ENCODE measurements at regions not wholly inside any gene's neighbourhood (a gene's known extent, or its start where the extent isn't known, plus 50 kb on each side); places are given as distances from the start of the nearest gene placed in this dataset.

DNA sequence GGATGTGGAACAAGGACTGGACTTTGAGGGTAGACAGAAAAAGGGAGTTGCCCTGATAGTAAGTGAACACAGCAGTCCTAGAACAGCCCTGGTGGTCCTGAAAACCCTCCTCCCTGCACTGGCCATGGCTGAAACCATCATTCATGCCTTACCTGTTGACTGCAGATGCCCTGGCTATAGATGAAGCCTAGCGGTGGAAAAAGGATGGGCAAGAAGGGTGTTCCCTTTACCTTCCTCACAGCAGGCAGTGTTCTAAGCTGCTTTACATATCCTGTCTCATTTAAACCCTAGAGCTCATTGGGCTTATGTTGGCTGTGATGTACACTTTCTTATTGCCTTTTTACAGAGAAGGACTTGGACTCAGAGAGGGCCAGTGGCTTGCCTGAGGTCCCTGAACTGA, 133.6 kb downstream of the C11orf91 start:
- Histone ChIP-seq H3K4me2 (no peak overlapping the region), H3K9me3 (ENCODE audit: low read depth) (no peaks in the 10 kb centered on the region), H3K79me2 (no peaks in the 10 kb centered on the region), H3K9me2 (replicated peaks; ENCODE audit: insufficient read depth) (no peaks in the 10 kb centered on the region), H2AFZ (no peak overlapping the region), H4K20me1 (ENCODE audit: insufficient read depth, poor library complexity, severe bottlenecking) (no peaks in the 10 kb centered on the region), H3K4me1 (ENCODE audit: insufficient read depth) (no peaks in the 10 kb centered on the region), H3K27ac (no peak overlapping the region), H3K27me3 (no peaks in the 10 kb centered on the region), H3K4me3 (no peak overlapping the region), H3K36me3 (replicated peaks; ENCODE audit: insufficient read depth, low read depth) (no peaks in the 10 kb centered on the region)
- DNase-seq (ENCODE audit: low spot score): no peak
- TF ChIP-seq, protein P1, sequence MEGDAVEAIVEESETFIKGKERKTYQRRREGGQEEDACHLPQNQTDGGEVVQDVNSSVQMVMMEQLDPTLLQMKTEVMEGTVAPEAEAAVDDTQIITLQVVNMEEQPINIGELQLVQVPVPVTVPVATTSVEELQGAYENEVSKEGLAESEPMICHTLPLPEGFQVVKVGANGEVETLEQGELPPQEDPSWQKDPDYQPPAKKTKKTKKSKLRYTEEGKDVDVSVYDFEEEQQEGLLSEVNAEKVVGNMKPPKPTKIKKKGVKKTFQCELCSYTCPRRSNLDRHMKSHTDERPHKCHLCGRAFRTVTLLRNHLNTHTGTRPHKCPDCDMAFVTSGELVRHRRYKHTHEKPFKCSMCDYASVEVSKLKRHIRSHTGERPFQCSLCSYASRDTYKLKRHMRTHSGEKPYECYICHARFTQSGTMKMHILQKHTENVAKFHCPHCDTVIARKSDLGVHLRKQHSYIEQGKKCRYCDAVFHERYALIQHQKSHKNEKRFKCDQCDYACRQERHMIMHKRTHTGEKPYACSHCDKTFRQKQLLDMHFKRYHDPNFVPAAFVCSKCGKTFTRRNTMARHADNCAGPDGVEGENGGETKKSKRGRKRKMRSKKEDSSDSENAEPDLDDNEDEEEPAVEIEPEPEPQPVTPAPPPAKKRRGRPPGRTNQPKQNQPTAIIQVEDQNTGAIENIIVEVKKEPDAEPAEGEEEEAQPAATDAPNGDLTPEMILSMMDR (IDR thresholded peaks at IDR 0.05; ENCODE audit: poor library complexity): no peak
- no peak for TF ChIP-seq EZH2 (IDR thresholded peaks at IDR 0.05; ENCODE audit: borderline replicate concordance)
- TF ChIP-seq EZH2phosphoT487 (IDR thresholded peaks at IDR 0.05; ENCODE audit: low read depth, severe bottlenecking, unreplicated experiment): no peak
- WGBS (ENCODE audit: low lambda C conversion rate, missing lambda C conversion rate): 100% methylated on average over 1 of the region's 1 CpG

DNA sequence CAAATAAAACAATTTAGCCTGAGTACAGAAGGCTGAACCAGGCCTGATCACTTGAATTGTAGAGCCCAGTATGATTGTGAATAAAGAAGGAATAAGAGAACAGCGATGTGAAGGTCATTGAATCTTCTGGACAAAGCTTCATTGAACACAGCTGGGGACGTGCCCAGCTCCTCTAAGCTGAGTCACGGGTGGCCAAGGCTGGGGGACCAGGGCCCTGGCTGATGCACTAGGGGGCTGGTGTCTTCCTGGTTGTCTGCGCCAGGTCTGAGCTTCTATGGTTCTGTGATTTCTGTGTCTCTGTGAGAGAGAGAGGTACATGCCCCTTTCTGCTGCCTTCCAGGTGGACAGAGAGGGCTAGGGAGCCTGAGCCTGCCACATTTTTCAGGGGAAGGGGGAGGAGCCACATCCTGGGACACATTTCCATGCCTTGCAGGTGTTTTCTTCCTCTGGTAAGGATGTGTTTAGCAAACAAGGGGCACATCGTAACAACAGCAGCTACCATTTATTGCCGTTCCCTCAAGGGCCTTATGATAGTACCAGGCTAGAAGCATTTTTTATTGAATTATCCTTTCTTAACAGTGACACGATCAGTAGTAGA, 135.7 kb downstream of the C11orf91 start:
- Histone ChIP-seq H3K4me2 (no peak overlapping the region), H3K27me3 (no peaks in the 10 kb centered on the region), H3K9me2 (replicated peaks; ENCODE audit: insufficient read depth) (no peaks in the 10 kb centered on the region), H3K27ac (no peak overlapping the region), H3K4me1 (ENCODE audit: insufficient read depth) (no peaks in the 10 kb centered on the region), H4K20me1 (ENCODE audit: insufficient read depth, poor library complexity, severe bottlenecking) (no peaks in the 10 kb centered on the region), H2AFZ (no peak overlapping the region), H3K36me3 (replicated peaks; ENCODE audit: insufficient read depth, low read depth) (no peaks in the 10 kb centered on the region), H3K79me2 (no peaks in the 10 kb centered on the region), H3K4me3 (no peak overlapping the region), H3K9me3 (ENCODE audit: low read depth) (no peaks in the 10 kb centered on the region)
- no peak for TF ChIP-seq EZH2phosphoT487 (IDR thresholded peaks at IDR 0.05; ENCODE audit: low read depth, severe bottlenecking, unreplicated experiment)
- TF ChIP-seq EZH2 (IDR thresholded peaks at IDR 0.05; ENCODE audit: borderline replicate concordance): no peak
- TF ChIP-seq, protein P1 (IDR thresholded peaks at IDR 0.05; ENCODE audit: poor library complexity): no peak
- no peak for DNase-seq (ENCODE audit: low spot score)
- 79% methylated on average over 7 of the region's 7 CpGs for WGBS (ENCODE audit: low lambda C conversion rate, missing lambda C conversion rate)

DNA sequence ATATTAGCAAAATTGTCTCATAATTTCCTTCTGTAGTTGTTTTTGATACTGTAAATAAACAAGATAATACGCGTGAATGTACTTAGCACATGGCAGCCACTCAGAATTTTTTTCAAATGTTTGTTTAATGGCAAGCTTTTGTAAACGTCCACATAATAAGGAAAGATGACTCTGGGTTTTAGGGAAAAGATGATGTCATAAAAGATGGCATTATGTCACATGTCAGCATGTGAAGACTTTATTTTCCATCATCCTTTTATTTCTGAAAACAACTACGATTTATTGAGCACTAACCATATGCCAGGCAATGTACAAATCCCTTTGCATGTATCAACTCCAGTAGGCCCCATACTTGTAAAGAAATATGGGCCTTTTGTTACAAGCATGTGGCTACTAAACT, 139.9 kb downstream of the C11orf91 start:
- Histone ChIP-seq H2AFZ (no peak overlapping the region), H3K27me3 (no peaks in the 10 kb centered on the region), H3K9me2 (replicated peaks; ENCODE audit: insufficient read depth) (no peaks in the 10 kb centered on the region), H3K4me3 (no peak overlapping the region), H3K4me2 (no peak overlapping the region), H3K36me3 (replicated peaks; ENCODE audit: insufficient read depth, low read depth) (no peaks in the 10 kb centered on the region), H4K20me1 (ENCODE audit: insufficient read depth, poor library complexity, severe bottlenecking) (no peaks in the 10 kb centered on the region), H3K79me2 (no peaks in the 10 kb centered on the region), H3K4me1 (ENCODE audit: insufficient read depth) (no peaks in the 10 kb centered on the region), H3K9me3 (ENCODE audit: low read depth) (no peaks in the 10 kb centered on the region), H3K27ac (no peak overlapping the region)
- TF ChIP-seq, protein P1 (IDR thresholded peaks at IDR 0.05; ENCODE audit: poor library complexity): no peak
- TF ChIP-seq EZH2 (IDR thresholded peaks at IDR 0.05; ENCODE audit: borderline replicate concordance) (no peak), EZH2phosphoT487 (IDR thresholded peaks at IDR 0.05; ENCODE audit: low read depth, severe bottlenecking, unreplicated experiment) (no peak)
- no peak for DNase-seq (ENCODE audit: low spot score)
- 77% methylated on average over 4 of the region's 4 CpGs for WGBS (ENCODE audit: low lambda C conversion rate, missing lambda C conversion rate)

Data from hepatocyte (in vitro differentiated cells).